Loucy (cell line): ENCODE measurements at regions not wholly inside any gene's neighbourhood (a gene's known extent, or its start where the extent isn't known, plus 50 kb on each side); places are given as distances from the start of the nearest gene placed in this dataset.

Source experiments
- H2AFZ ChIP-seq: fragments of 200-600 bp; sonication (generic); 2 replicates; pipeline ENCODE4 v1.6.0; 2016; ENCODE audit warnings: antibody characterized with exemption, mild to moderate bottlenecking, low read length, moderate library complexity
- H3F3A ChIP-seq: fragments of 200-600 bp; 2 replicates; pipeline ENCODE4 v1.6.0; 2016; ENCODE audit warnings: antibody characterized with exemption, low read depth, mild to moderate bottlenecking
- H3K27me3 ChIP-seq: fragments of 200-600 bp; sonication (generic); 2 replicates; pipeline ENCODE4 v1.6.1; 2014; ENCODE audit warnings: low read length, mild to moderate bottlenecking; ENCODE audit not compliant: insufficient read depth, poor library complexity, severe bottlenecking
- H3K36me3 ChIP-seq: fragments of 200-600 bp; sonication (generic); 2 replicates; pipeline ENCODE4 v1.6.1; 2016; ENCODE audit warnings: low read length; ENCODE audit not compliant: insufficient read depth
- H3K4me1 ChIP-seq: fragments of 200-600 bp; sonication (generic); 2 replicates; pipeline ENCODE4 v1.5.1; 2014; ENCODE audit warnings: low read length, mild to moderate bottlenecking; ENCODE audit not compliant: insufficient read depth, poor library complexity, severe bottlenecking
- H3K4me2 ChIP-seq: fragments of 200-600 bp; sonication (generic); 2 replicates; pipeline ENCODE4 v1.6.0; 2014; ENCODE audit warnings: antibody characterized with exemption, low read length, low read depth, mild to moderate bottlenecking; ENCODE audit not compliant: poor library complexity, severe bottlenecking
- H3K4me3 ChIP-seq: fragments of 200-600 bp; sonication (generic); 2 replicates; pipeline ENCODE4 v1.5.1; 2014; ENCODE audit warnings: low read length, mild to moderate bottlenecking, mixed read lengths; ENCODE audit not compliant: poor library complexity, severe bottlenecking
- H3K79me2 ChIP-seq: fragments of 200-600 bp; sonication (generic); 2 replicates; pipeline ENCODE4 v1.6.1; 2014; ENCODE audit warnings: low read length; ENCODE audit not compliant: insufficient read depth
- H3K9ac ChIP-seq: fragments of 200-600 bp; sonication (generic); 2 replicates; pipeline ENCODE4 v1.6.0; 2014; ENCODE audit warnings: mild to moderate bottlenecking, low read depth, low read length, moderate library complexity; ENCODE audit not compliant: poor library complexity, severe bottlenecking
- H3K9me2 ChIP-seq: fragments of 200-600 bp; sonication (generic); replicated peaks from 2 replicates; pipeline ENCODE4 v1.6.1; 2016; ENCODE audit warnings: low read depth, low read length, mixed read lengths
- H3K9me3 ChIP-seq: fragments of 200-600 bp; sonication (generic); 2 replicates; pipeline ENCODE4 v1.6.1; 2014; ENCODE audit warnings: mild to moderate bottlenecking, antibody characterized with exemption, low read length, low read depth; ENCODE audit not compliant: insufficient read depth
- H4K20me1 ChIP-seq: fragments of 200-600 bp; sonication (generic); 2 replicates; pipeline ENCODE4 v1.6.0; 2014; ENCODE audit warnings: antibody characterized with exemption, low read length, mild to moderate bottlenecking; ENCODE audit not compliant: insufficient read depth, poor library complexity, severe bottlenecking
- CTCF ChIP-seq: fragments of 200-600 bp; sonication (generic); conservative IDR thresholded peaks from 2 replicates; pipeline ENCODE4 v1.5.1; 2014; ENCODE audit warnings: mild to moderate bottlenecking, antibody characterized with exemption, low read length
- EZH2phosphoT487 ChIP-seq: fragments of 200-600 bp; IDR thresholded peaks from 2 replicates; pipeline ENCODE4 v1.6.1; 2018; ENCODE audit warnings: antibody characterized with exemption, mild to moderate bottlenecking, moderate library complexity, borderline replicate concordance

GRCh38 chrX:39766085-39766726 is 331.6 kb downstream of the BCOR start:
- H3K9ac ChIP-seq: peak overlapping the region; percentile 43
- TF ChIP-seq CTCF: no peak
- TF ChIP-seq EZH2phosphoT487: no peak
- H3K9me2 ChIP-seq: no peaks in the 10 kb centered on the region
- peak overlapping the region; percentile 39 for H3K4me3 ChIP-seq
- peaks cover 36% of the 10 kb centered on the region for H3K4me1 ChIP-seq
- no peaks in the 10 kb centered on the region for H3K9me3 ChIP-seq
- no peaks in the 10 kb centered on the region for H3K36me3 ChIP-seq
- peaks cover 3% of the 10 kb centered on the region for H3F3A ChIP-seq
- H2AFZ ChIP-seq: peak overlapping the region; percentile 49; the same call in 1 of the 2 replicates
- no peaks in the 10 kb centered on the region for H3K27me3 ChIP-seq
- H3K79me2 ChIP-seq: no peaks in the 10 kb centered on the region
- no peaks in the 10 kb centered on the region for H4K20me1 ChIP-seq
- peak overlapping the region; percentile 67 for H3K4me2 ChIP-seq

- Histone ChIP-seq H3K4me1 (peaks cover 42% of the 10 kb centered on the region), H3K27me3 (no peaks in the 10 kb centered on the region), H3F3A (peaks cover 10% of the 10 kb centered on the region), H3K9me3 (no peaks in the 10 kb centered on the region), H3K36me3 (no peaks in the 10 kb centered on the region), H3K4me3 (no peak overlapping the region), H3K9ac (no peak overlapping the region), H4K20me1 (no peaks in the 10 kb centered on the region), H3K4me2 (no peak overlapping the region), H3K79me2 (no peaks in the 10 kb centered on the region), H2AFZ (no peak overlapping the region), H3K9me2 (no peaks in the 10 kb centered on the region)
- TF ChIP-seq CTCF (no peak), EZH2phosphoT487 (no peak)
These were observed 330.9 kb downstream of the BCOR start for GRCh38 chrX:39766855-39767254.

GRCh38 chrX:39767446-39767845 is 330.3 kb downstream of the BCOR start:
- H3K36me3 ChIP-seq: no peaks in the 10 kb centered on the region
- no peak for TF ChIP-seq EZH2phosphoT487
- peaks cover 45% of the 10 kb centered on the region for H3K4me1 ChIP-seq
- no peaks in the 10 kb centered on the region for H3K9me2 ChIP-seq
- H3K79me2 ChIP-seq: no peaks in the 10 kb centered on the region
- H2AFZ ChIP-seq: no peak overlapping the region
- no peaks in the 10 kb centered on the region for H3K9me3 ChIP-seq
- H4K20me1 ChIP-seq: no peaks in the 10 kb centered on the region
- H3K27me3 ChIP-seq: no peaks in the 10 kb centered on the region
- H3F3A ChIP-seq: peaks cover 11% of the 10 kb centered on the region
- no peak overlapping the region for H3K4me3 ChIP-seq
- no peak overlapping the region for H3K9ac ChIP-seq
- no peak overlapping the region for H3K4me2 ChIP-seq

- Histone ChIP-seq H3K4me2 (no peak overlapping the region), H3K27me3 (no peaks in the 10 kb centered on the region), H3K9ac (no peak overlapping the region), H3K4me3 (no peak overlapping the region), H3K9me3 (no peaks in the 10 kb centered on the region), H3K9me2 (no peaks in the 10 kb centered on the region), H3K79me2 (no peaks in the 10 kb centered on the region), H3K36me3 (no peaks in the 10 kb centered on the region), H4K20me1 (no peaks in the 10 kb centered on the region), H2AFZ (0 out of 2 replicates have a peak overlapping the region, but pooled peaks have one; percentile 27), H3F3A (peaks cover 27% of the 10 kb centered on the region), H3K4me1 (peaks cover 68% of the 10 kb centered on the region)
- TF ChIP-seq CTCF (no peak), EZH2phosphoT487 (no peak)
These were observed 328.0 kb downstream of the BCOR start for GRCh38 chrX:39769748-39770147.
